Activated CD4-positive, alpha-beta memory T cell treated with anti-CD3 and anti-CD28 coated beads, Interleukin-2, amount 10 ng/mL, durations not matched to agents 7 days and 5 days (primary cell): ENCODE measurements at regions not wholly inside any gene's neighbourhood (a gene's known extent, or its start where the extent isn't known, plus 50 kb on each side); places are given as distances from the start of the nearest gene placed in this dataset.

Experiments
- CTCF ChIA-PET: fragments of 350-600 bp; sonication (Branson Sonifier 250); formaldehyde crosslinking; loops from one replicate; lab custom pipeline; 2021; ENCODE audit warnings: antibody characterized with exemption, inconsistent platforms; lab: Charles Lee
- POLR2A ChIA-PET: fragments of 350-600 bp; sonication (Branson Sonifier 250); formaldehyde crosslinking; loops from one replicate; lab custom pipeline; 2021; ENCODE audit warnings: antibody characterized with exemption; lab: Charles Lee
- DNase-seq: peaks from one replicate; pipeline ENCODE4 v3.0.0-alpha.2; 2020
- H3K27ac Mint-ChIP-seq: one replicate; pipeline ENCODE4 v1.8.0; 2021; ENCODE audit warnings: mild to moderate bottlenecking, mixed read lengths
- H3K27me3 Mint-ChIP-seq: one replicate; pipeline ENCODE4 v1.8.0; 2021; ENCODE audit warnings: mixed read lengths
- H3K36me3 Mint-ChIP-seq: one replicate; pipeline ENCODE4 v1.8.0; 2021; ENCODE audit warnings: low read depth, mixed read lengths
- H3K4me1 Mint-ChIP-seq: one replicate; pipeline ENCODE4 v1.8.0; 2021; ENCODE audit warnings: mixed read lengths
- H3K4me3 Mint-ChIP-seq: one replicate; pipeline ENCODE4 v1.8.0; 2021; ENCODE audit warnings: mild to moderate bottlenecking, mixed read lengths
- H3K9me3 Mint-ChIP-seq: one replicate; pipeline ENCODE4 v1.8.0; 2021; ENCODE audit warnings: mixed read lengths

GRCh38 chr4:171472230-171472629 is 341.0 kb upstream of the GALNTL6 start:
- peaks cover 6% of the 10 kb centered on the region for H3K9me3 Mint-ChIP-seq
- no peak for DNase-seq
- no peak overlapping the region for H3K27ac Mint-ChIP-seq
- CTCF ChIA-PET, result no interaction called here
- H3K27me3 Mint-ChIP-seq, result no peaks in the 10 kb centered on the region
- no peak overlapping the region for H3K4me3 Mint-ChIP-seq
- no peaks in the 10 kb centered on the region for H3K4me1 Mint-ChIP-seq
- POLR2A ChIA-PET, result no interaction called here
- H3K36me3 Mint-ChIP-seq, result no peaks in the 10 kb centered on the region

GRCh38 chr4:171464499-171464898 is 348.7 kb upstream of the GALNTL6 start:
- DNase-seq, result no peak
- Mint-ChIP-seq H3K27ac (no peak overlapping the region), H3K9me3 (peaks cover 3% of the 10 kb centered on the region), H3K27me3 (no peaks in the 10 kb centered on the region), H3K4me3 (no peak overlapping the region), H3K36me3 (no peaks in the 10 kb centered on the region), H3K4me1 (no peaks in the 10 kb centered on the region)
- CTCF ChIA-PET, result no interaction called here
- POLR2A ChIA-PET, result no interaction called here

- no peaks in the 10 kb centered on the region for H3K36me3 Mint-ChIP-seq
- H3K4me3 Mint-ChIP-seq, result no peak overlapping the region
- ChIA-PET CTCF (no interaction called here), POLR2A (no interaction called here)
- H3K27me3 Mint-ChIP-seq, result no peaks in the 10 kb centered on the region
- H3K4me1 Mint-ChIP-seq, result no peaks in the 10 kb centered on the region
- no peak overlapping the region for H3K27ac Mint-ChIP-seq
- H3K9me3 Mint-ChIP-seq, result peaks cover 6% of the 10 kb centered on the region
- DNase-seq, result no peak
Observed at GRCh38 chr4:171461191-171461590, 352.0 kb upstream of the GALNTL6 start.

- POLR2A ChIA-PET, result no interaction called here
- Mint-ChIP-seq H3K27me3 (no peaks in the 10 kb centered on the region), H3K4me3 (no peak overlapping the region), H3K27ac (no peak overlapping the region), H3K9me3 (peaks cover 2% of the 10 kb centered on the region), H3K36me3 (no peaks in the 10 kb centered on the region), H3K4me1 (no peaks in the 10 kb centered on the region)
- CTCF ChIA-PET, result no interaction called here
- DNase-seq, result no peak
Observed at GRCh38 chr4:171448919-171449481, 364.2 kb upstream of the GALNTL6 start.

GRCh38 chr4:171448358-171448757 is 364.8 kb upstream of the GALNTL6 start:
- no peaks in the 10 kb centered on the region for H3K4me1 Mint-ChIP-seq
- no peak for DNase-seq
- ChIA-PET POLR2A (no interaction called here), CTCF (no interaction called here)
- H3K36me3 Mint-ChIP-seq, result no peaks in the 10 kb centered on the region
- no peak overlapping the region for H3K27ac Mint-ChIP-seq
- peaks cover 2% of the 10 kb centered on the region for H3K9me3 Mint-ChIP-seq
- H3K4me3 Mint-ChIP-seq, result no peak overlapping the region
- no peaks in the 10 kb centered on the region for H3K27me3 Mint-ChIP-seq

- ChIA-PET POLR2A (no interaction called here), CTCF (no interaction called here)
- Mint-ChIP-seq H3K4me3 (no peak overlapping the region), H3K4me1 (no peaks in the 10 kb centered on the region), H3K36me3 (no peaks in the 10 kb centered on the region), H3K9me3 (peaks cover 5% of the 10 kb centered on the region), H3K27me3 (no peaks in the 10 kb centered on the region), H3K27ac (no peak overlapping the region)
- no peak for DNase-seq
Observed at GRCh38 chr4:171441300-171441941, 371.8 kb upstream of the GALNTL6 start.

- no peak for DNase-seq
- no peak overlapping the region for H3K4me3 Mint-ChIP-seq
- CTCF ChIA-PET, result no interaction called here
- no peaks in the 10 kb centered on the region for H3K27me3 Mint-ChIP-seq
- H3K4me1 Mint-ChIP-seq, result no peaks in the 10 kb centered on the region
- peaks cover 4% of the 10 kb centered on the region for H3K9me3 Mint-ChIP-seq
- POLR2A ChIA-PET, result no interaction called here
- no peaks in the 10 kb centered on the region for H3K36me3 Mint-ChIP-seq
- H3K27ac Mint-ChIP-seq, result no peak overlapping the region
Observed at GRCh38 chr4:171433674-171434073, 379.5 kb upstream of the GALNTL6 start.

- Mint-ChIP-seq H3K36me3 (no peaks in the 10 kb centered on the region), H3K4me3 (no peak overlapping the region), H3K9me3 (peaks cover 8% of the 10 kb centered on the region), H3K27ac (no peak overlapping the region), H3K4me1 (no peaks in the 10 kb centered on the region), H3K27me3 (no peaks in the 10 kb centered on the region)
- DNase-seq, result no peak
- ChIA-PET POLR2A (no interaction called here), CTCF (no interaction called here)
Observed at GRCh38 chr4:171432536-171432935, 380.7 kb upstream of the GALNTL6 start.

- DNase-seq, result no peak
- CTCF ChIA-PET, result no interaction called here
- Mint-ChIP-seq H3K4me1 (no peaks in the 10 kb centered on the region), H3K27ac (no peak overlapping the region), H3K4me3 (no peak overlapping the region), H3K27me3 (no peaks in the 10 kb centered on the region), H3K9me3 (peaks cover 8% of the 10 kb centered on the region), H3K36me3 (no peaks in the 10 kb centered on the region)
- POLR2A ChIA-PET, result no interaction called here
Observed at GRCh38 chr4:171430495-171430894, 382.7 kb upstream of the GALNTL6 start.

- POLR2A ChIA-PET, result no interaction called here
- Mint-ChIP-seq H3K27ac (no peak overlapping the region), H3K4me3 (no peak overlapping the region), H3K36me3 (no peaks in the 10 kb centered on the region), H3K4me1 (no peaks in the 10 kb centered on the region), H3K9me3 (peaks cover 6% of the 10 kb centered on the region), H3K27me3 (no peaks in the 10 kb centered on the region)
- DNase-seq, result no peak
- CTCF ChIA-PET, result no interaction called here
Observed at GRCh38 chr4:171397175-171397574, 416.0 kb upstream of the GALNTL6 start.

- no peak overlapping the region for H3K4me3 Mint-ChIP-seq
- no peaks in the 10 kb centered on the region for H3K4me1 Mint-ChIP-seq
- ChIA-PET CTCF (no interaction called here), POLR2A (no interaction called here)
- peaks cover 10% of the 10 kb centered on the region for H3K9me3 Mint-ChIP-seq
- no peaks in the 10 kb centered on the region for H3K27me3 Mint-ChIP-seq
- DNase-seq, result no peak
- no peak overlapping the region for H3K27ac Mint-ChIP-seq
- no peaks in the 10 kb centered on the region for H3K36me3 Mint-ChIP-seq
Observed at GRCh38 chr4:171390626-171391025, 422.6 kb upstream of the GALNTL6 start.

- Mint-ChIP-seq H3K4me1 (no peaks in the 10 kb centered on the region), H3K27me3 (no peaks in the 10 kb centered on the region), H3K9me3 (peaks cover 3% of the 10 kb centered on the region), H3K36me3 (no peaks in the 10 kb centered on the region), H3K4me3 (no peak overlapping the region), H3K27ac (no peak overlapping the region)
- ChIA-PET POLR2A (no interaction called here), CTCF (no interaction called here)
- DNase-seq, result no peak
Observed at GRCh38 chr4:171378323-171378722, 434.9 kb upstream of the GALNTL6 start.

GRCh38 chr4:171376724-171377123 is 436.5 kb upstream of the GALNTL6 start:
- CTCF ChIA-PET, result no interaction called here
- no peaks in the 10 kb centered on the region for H3K36me3 Mint-ChIP-seq
- POLR2A ChIA-PET, result no interaction called here
- no peak overlapping the region for H3K4me3 Mint-ChIP-seq
- H3K9me3 Mint-ChIP-seq, result peaks cover 2% of the 10 kb centered on the region
- no peaks in the 10 kb centered on the region for H3K27me3 Mint-ChIP-seq
- no peak for DNase-seq
- no peak overlapping the region for H3K27ac Mint-ChIP-seq
- no peaks in the 10 kb centered on the region for H3K4me1 Mint-ChIP-seq

- ChIA-PET POLR2A (no interaction called here), CTCF (no interaction called here)
- no peak overlapping the region for H3K27ac Mint-ChIP-seq
- H3K27me3 Mint-ChIP-seq, result no peaks in the 10 kb centered on the region
- H3K4me3 Mint-ChIP-seq, result no peak overlapping the region
- no peak for DNase-seq
- no peaks in the 10 kb centered on the region for H3K36me3 Mint-ChIP-seq
- no peaks in the 10 kb centered on the region for H3K4me1 Mint-ChIP-seq
- H3K9me3 Mint-ChIP-seq, result peaks cover 12% of the 10 kb centered on the region
Observed at GRCh38 chr4:171353535-171353934, 459.7 kb upstream of the GALNTL6 start.
